ENCODE measurements at regions not wholly inside any gene's neighbourhood (a gene's known extent, or its start where the extent isn't known, plus 50 kb on each side); places are given as distances from the start of the nearest gene placed in this dataset.

DNA sequence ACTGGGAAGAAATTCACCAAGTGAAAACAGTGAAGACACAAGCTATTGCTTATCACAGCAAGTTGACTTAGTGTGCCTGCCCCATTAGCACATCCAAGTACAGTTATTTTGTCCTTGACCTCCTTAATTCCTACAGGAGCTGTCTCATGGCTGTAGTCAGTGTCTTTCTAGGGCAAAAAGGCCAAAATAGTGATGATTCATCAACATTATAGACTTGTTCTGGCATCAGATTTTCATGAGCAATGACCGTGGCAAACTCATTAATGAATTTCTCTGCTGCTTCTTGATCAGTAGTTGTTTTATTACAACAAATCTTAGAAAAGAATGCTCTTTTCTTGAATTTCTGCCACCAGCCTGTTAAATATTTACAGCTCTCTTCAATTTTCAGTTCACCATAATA lies 1169.3 kb upstream of the DDX18 start:
- DNase-seq (ENCODE audit: low read depth in 2 of 2): no peak

DNA sequence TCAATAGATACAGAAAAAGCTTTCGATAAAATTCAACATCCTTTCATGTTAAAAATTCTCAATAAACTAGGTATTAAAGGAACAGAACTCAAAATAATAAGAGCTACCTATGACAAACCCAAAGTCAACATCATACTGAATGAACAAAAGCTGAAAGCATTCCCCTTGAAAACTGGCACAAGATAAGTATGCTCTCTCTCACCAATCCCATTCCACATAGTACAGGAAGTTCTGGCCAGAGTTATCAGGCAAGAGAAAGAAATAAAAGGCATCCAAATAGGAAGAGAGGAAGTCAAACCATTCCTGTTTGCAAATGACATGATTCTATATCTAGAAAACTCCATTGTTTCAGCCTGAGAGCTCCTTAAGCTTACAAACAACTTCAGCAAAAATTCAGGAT lies 1145.8 kb upstream of the DDX18 start:
- DNase-seq (ENCODE audit: low read depth in 2 of 2): peak in 1 of 2 donors; percentile 84

DNA sequence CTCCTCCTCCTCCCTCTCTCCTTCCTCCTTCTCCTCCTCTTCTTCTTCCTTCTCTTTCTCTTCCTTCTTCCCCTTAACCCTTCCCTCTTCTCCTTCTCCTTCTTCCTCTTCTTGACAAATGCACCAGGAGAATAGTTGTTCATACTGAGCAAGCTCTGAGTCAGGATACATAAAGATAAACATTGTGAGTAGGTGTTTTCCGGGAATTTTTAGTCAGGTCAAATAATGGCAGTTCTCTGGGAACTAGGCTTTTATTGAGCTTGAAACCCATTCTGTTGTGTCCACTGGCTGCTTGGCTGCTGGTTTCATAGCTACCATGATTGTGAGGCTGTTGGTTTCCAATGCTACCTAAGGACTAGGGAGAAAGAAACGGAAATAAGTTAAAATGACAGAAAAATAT lies 1144.7 kb upstream of the DDX18 start:
- peak in 1 of 2 donors; percentile 75 for DNase-seq (ENCODE audit: low read depth in 2 of 2)

DNA sequence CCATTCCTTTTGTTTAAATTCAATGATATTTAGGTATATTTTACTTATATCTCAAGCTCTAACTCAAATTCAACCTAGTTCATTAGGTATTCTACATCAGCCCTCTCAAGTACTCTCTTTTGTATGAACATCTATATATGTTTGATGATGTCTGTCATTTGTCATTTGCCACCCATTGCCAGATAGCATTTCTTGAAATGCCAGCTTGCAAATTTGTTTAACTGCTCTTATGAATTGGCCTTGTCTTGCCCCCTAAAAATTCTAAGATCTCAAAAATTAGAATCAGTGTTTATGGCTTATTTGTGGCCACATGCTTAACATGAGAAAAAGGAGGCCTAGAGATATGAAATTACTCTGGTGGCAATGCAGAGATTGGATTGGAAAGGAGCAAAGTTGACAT lies 1140.3 kb upstream of the DDX18 start:
- no peak for DNase-seq (ENCODE audit: low read depth in 2 of 2)

DNA sequence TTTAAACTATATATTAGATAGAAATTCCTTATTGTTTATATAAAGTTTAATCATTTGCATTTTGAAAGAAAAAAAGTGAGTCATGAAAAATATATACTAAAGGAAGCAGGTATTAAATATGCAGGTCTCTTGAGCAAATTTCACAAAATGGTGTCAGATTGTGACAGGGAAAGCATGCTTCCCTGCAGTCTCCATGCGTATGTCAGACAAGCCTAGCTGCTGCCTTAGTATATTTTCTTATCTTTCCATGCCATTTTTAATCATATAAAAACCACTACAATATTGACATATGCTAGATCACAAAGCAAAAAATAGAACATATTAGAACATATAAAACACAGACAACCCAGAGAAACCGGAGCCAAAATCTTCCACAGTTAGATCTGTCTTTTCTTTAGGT lies 1137.7 kb upstream of the DDX18 start:
- DNase-seq (ENCODE audit: low read depth in 2 of 2): no peak

DNA sequence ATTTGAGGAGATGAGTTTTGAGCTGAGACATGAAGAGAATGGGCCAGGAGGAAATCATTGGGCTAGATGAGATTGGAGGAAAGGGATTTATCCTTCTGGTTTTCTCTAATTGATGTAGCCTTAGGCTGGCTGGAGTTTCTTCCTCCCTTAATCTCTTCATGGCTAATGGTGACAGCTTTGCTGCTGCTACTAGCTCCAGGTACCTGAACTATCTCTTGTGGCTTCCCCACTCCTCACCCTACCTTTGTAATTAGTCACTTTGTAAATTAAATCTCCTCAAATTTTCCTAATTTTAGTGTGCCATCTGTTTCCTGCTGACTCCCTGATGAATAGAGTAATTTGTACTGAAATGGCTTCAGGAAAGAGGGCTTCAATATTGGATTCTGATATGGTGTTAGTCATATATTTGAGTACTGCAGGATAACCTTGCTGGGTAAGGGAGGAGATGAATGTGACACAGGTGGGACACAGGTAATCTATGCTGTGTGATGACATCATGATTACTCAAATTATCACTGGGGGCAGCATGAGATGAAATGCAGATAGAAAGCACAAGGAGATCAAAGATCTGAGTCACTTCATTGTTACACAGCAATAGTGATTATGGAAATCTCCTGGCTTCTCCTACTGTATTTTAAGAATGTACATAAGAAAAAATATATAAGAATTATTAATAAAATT lies 1134.1 kb upstream of the DDX18 start:
- DNase-seq (ENCODE audit: low read depth in 2 of 2): no peak

DNA sequence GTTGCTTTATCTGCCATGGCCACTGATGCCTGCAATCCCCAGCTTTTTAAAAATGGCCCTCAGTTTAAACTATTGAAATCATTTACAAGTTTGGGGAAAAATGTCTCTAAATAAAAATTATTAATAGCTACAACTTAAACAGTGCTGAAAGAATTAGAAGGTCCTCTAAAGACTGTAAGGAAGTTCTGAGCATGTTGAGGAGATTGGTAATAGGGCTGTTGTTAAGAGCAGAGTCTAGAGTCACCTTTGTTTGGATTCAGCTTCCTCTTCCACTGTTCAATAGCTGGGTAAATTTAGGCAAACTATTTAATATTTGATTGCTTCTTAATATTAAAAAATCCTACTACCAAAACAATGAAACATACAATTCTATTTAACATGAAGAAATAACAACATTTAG lies 1127.1 kb upstream of the DDX18 start:
- no peak for DNase-seq (ENCODE audit: low read depth in 2 of 2)

DNA sequence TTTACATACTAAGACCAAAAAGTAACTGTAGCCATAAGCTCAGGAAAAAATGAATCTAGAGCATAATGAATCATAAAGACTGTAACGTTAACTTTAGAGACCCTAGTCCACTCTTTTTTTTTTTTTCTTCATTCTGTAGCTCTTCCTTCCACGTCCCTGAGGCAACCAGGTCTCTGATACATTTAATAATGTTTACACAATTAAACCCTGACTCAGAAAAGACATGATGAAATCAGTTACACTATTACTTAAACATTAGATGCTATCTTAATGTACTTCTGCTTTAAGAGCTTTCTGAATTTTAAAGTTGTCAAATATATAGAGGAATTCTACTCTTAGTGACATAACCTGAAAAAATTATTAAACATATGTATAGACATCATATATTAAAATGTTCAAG lies 1121.5 kb upstream of the DDX18 start:
- DNase-seq (ENCODE audit: low read depth in 2 of 2): no peak

DNA sequence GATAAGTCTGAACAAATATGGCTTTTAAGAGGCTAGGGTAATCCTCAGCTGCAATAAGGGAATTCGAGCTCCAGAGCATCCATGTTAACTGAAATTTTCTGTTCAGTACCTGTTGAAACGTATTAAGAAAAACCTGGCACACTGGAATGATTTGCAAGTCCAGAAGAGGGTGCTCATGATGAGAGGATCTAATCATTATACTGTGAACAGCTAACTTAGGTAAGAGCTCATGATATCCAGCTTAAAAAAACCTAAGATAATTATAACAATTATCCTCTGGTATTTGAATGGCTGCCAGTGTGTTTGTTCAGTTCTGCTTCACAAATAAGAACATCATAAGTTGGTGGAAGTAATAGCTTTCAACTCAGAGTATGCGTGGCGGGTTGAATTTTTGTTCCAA lies 1118.3 kb upstream of the DDX18 start:
- peak in 1 of 2 donors; percentile 67 for DNase-seq (ENCODE audit: low read depth in 2 of 2)

DNA sequence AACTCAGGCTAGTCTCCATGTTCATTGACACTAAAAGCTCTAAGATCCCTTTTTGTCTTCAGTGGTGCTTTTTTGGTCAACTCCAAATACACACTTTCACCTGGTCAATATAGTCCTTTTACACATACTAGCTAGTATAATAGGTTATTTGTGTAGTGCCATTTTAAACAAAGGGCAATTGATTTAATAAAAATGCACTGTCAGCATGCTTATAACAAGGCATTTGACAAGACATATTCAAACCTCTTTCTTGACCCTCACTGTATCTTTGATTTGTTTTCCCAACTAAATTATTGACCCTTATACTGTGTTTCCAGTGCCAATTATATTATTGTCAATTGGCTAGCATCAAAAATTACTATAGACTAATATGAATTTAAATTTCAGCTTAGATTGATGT lies 1117.6 kb upstream of the DDX18 start:
- no peak for DNase-seq (ENCODE audit: low read depth in 2 of 2)

DNA sequence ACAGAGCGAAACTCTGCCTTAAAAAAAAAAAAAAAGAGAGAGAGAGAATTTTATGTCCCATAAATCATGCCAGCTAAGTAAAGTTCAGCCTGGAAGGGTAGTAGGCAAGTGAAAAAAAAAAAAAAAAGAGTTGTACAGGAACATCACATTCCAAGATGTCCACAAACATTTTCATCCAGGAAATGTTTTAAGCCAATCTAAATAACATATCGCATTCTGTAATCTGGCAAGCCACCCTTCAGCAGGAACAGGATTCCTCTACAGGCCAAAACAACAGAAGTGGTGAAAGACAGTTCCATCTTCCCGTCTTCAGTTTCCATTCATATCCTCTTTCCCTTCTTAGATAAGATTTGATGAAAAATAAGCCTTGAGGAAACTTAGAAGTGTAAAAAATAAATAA lies 1108.1 kb upstream of the DDX18 start:
- DNase-seq (ENCODE audit: low read depth in 2 of 2): no peak

DNA sequence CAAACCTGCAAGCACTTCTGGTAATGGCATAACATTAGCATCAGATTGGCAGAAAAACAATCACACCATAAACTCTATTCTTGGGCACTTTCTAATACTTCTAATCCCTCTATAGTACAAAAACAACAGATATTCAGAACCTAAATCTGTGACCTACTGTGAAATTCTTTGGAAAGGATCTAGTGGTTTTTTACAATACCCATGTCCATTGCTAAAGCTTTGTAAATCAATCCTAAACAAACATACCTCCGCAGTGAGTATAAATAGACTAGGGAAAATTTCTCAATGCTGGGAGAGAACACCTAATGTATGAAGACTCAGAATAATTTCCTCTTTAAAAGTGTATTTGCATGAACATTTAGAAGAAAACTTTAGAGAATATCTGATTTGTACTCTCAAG lies 1098.5 kb upstream of the DDX18 start:
- DNase-seq (ENCODE audit: low read depth in 2 of 2): no peak

DNA sequence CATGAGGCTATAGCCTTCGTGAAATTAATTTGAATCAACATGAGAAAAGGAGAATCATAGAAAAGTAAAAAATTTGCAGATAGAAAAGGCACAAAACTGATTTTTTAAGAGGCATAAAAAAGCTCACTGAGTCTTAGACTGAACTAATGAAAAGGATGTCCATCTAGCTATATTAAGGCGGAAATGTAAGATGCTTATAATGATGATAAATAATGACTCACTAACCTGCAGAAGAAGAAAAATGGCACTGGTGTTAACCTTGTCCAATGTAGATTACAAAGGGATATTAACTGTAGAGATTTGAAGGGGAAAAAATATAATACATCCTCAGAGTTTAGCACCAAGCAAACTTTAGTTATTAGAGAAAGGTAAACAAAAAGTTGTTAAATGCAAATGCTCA lies 1098.0 kb upstream of the DDX18 start:
- DNase-seq (ENCODE audit: low read depth in 2 of 2): no peak

DNA sequence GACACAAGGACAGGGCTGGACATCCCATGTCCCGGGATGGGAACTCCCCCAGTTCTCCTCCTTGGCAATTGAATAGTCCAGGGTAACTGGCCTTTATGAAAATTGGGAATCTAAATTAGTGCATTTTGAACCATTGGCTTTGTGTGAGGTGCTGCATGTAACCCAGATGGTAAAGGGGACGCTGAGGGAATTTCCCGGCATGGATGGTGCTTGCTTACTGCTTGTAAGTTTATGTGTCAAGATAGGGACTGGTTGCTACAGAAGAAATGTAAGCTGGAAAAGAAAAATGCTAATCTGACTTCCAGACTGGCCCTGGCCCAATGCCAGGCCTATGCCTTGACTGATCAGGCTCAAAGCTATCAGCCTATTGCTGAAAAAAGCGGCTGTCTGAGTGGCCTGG lies 1096.7 kb upstream of the DDX18 start:
- no peak for DNase-seq (ENCODE audit: low read depth in 2 of 2)

DNA sequence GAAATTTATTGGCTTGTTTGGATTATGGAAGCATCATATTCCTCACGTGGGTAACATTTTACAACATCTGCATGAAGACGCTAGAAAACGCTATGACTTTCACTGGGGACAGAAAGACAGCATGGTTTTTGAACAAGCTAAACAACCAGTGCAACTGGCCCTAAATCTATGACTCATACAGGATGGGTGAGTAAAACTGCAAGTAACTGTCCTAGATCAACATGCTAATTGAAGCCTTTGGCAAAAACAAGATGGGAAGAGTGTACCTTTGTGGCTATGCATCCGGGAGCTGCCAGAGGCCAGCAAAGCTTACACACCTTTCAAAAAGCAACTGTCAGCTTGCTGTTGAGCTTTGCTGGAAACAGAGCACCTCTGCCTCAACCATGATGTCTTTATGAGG lies 1096.0 kb upstream of the DDX18 start:
- peak in 1 of 2 donors; percentile 58 for DNase-seq (ENCODE audit: low read depth in 2 of 2)

DNA sequence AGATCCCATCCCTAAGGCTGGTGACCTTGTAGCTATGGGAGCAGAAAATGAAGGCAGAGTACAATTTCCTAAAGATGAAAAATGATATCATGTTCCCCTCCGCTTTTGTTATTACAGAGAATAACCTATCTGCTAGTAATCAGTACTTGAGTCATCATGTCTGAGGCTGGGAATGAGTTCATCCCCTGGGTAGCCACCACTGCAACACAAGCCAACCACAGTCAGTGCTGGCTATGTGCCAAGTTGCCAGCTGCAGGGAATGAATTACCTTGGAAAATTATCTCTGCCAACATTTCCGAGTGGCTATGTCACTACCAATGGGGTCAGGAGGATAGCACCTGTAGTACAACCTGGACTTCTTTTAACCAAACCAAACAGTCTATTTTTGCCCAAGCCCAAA lies 1094.7 kb upstream of the DDX18 start:
- DNase-seq (ENCODE audit: low read depth in 2 of 2): peak; percentile 7 to 72

DNA sequence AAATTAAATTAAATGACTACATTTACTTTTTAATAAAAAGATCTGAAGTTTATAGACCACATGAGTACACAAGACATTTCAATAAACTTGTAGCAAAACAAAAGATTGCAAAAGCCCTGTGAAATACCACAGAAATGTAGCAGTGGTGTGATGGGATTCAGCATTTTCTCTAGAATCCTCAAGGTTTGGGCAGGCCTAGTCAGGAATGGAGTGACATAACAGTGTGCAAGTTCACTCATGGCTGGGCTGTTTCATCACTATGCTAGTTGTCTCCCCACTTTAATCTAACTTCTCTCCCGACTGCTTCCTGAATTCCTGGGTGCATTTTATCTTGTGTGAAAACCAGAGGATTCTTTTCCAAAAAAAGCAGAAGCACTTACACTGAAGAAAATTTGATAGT lies 1089.9 kb upstream of the DDX18 start:
- no peak for DNase-seq (ENCODE audit: low read depth in 2 of 2)

DNA sequence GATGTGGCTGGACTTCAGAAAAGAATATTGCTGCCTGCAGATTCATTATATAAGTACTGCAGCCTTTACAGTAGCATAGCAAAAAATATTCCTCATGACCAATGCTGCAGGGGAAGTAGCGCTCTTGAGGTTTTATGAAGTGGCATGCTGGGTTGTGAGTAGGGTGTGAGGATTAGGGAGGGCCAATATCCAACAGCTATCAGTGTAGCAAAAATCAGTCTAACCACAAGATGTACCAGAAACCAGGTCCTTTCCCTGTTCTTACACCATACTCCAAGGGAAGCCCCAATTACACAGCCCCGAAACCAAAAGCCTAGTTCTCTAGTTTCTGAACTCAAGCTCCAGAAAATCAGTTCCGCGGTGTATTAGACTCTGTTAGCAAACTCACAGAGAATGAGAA lies 1082.2 kb upstream of the DDX18 start:
- DNase-seq (ENCODE audit: low read depth in 2 of 2): no peak

DNA sequence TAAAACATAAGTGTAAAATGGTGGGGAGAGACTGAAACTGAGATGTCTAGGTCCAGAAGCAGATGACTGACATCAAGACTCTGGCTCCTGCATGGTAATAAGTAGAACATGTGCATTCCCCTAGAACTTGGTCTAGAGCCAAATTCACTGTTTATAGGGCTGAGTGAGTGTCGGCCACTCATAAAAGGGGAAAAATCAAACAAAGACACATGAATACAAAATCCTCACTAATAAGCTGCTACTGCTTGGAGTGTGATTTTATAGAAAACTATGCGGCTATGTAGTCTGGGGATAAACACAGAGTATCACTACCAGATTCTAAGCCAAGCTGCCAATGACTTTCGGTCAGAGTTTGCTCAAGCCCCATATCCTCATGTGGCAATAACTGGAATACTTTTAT lies 1080.8 kb upstream of the DDX18 start:
- peak in 1 of 2 donors; percentile 48 for DNase-seq (ENCODE audit: low read depth in 2 of 2)

DNA sequence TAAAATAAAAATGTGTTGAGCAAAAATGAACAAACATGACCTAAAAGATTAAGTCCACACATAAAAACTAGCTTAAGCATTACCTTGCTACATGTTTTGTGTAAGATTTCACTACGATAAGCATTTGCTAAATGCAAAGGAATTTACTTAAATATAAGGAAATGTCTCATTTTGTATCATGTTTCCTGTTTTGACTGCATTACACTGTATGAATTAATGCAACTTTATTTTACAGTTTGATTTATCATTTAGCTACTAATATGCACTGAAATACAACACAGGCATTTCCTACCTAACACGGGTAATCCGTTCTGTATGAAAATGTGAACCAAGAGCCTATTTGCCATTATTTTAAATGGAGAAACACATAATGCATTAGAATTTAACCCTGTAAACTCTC lies 1076.5 kb upstream of the DDX18 start:
- peak in 1 of 2 donors; percentile 29 for DNase-seq (ENCODE audit: low read depth in 2 of 2)

DNA sequence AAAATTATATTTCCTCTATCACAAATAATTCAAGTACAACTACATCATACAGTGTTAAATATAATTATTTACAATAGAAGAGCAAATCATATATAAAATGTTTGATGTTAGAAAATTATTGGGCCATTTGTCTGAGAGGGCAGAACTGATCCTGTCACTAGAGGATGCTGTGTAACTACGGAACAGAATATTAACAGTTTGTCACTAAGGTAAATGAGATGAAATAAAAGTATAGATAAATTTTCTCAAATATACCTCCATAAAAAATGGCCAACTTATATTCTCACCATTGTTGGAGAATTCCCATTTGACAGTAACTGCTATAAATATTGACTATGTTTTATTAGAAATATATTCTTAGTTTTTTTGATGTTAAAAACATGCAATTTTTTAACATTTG lies 1067.4 kb upstream of the DDX18 start:
- DNase-seq (ENCODE audit: low read depth in 2 of 2): peak in 1 of 2 donors; percentile 31

DNA sequence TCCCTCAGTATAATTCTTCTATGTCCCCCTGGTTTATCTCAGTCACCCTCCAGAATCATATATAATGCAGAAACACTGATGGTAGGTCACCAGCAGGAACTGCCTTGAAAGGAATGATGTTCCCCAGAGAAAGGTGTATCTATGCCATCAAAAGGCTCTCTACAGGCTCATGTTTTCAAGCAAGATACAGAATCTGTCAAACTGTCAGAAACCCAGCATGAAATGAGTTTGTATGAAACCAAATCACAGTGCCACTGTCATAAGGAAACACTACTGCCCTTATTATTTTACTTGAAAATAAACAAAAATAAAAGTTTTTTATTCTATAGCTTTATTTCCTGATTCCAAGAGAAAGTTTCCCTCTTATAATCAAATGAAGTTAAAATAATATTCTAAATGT lies 1064.5 kb upstream of the DDX18 start:
- DNase-seq (ENCODE audit: low read depth in 2 of 2): no peak

DNA sequence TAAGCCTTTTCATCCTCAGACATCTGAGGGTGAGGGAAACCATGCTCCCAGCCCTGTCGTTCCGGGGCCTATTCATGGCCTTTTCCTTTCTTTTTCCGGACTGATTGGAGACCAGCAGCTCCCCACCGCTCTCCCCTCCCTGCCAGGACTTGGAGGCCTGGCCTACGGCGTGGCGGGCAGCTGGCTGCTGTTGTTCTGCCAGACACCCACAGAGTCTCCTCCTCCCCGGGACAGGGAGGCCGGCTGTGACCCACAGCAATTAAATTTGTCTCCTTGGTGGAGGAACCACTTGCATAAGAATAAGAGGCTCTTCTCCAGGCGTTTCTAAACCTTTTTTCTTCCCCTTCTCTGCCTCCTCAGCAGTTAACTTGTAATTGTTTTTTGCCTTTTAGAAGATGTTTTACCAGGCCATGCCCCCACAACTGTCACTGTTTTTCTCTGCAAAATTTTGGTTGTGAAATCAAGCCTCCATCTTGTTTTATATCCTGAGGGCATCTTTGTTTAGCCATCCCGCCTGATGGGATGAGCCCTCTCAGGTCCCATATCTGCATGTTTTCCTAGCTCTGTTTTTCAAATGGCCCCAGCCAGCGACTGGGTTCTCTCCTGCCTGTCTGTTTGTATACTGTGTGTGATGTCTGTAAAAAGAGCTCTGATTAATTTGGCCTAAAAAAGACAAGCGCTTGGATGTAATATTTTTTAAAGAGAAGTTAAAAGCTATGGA lies 1060.0 kb upstream of the DDX18 start:
- no peak for DNase-seq (ENCODE audit: low read depth in 2 of 2)

DNA sequence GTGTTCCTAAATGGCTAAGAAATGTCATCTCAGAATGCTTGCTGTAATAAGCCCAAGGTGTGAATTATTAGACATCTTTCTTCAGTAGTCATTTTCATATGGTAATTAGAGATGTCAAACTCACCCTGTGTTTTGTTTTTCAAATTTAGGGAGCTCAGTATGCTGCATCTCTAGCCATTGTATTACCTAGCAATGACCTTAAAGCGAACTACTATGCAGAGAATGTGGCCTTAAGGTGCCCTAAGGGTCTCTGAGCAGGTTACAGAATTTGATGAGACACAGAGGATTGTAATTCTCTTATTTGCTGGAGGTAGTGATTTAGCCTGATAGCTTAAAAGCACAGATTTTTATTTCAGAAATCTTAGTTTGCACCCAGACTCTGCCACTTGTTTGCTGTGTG lies 1052.6 kb upstream of the DDX18 start:
- no peak for DNase-seq (ENCODE audit: low read depth in 2 of 2)

Data from lung microvascular endothelial cell (primary cell).